ENCODE measurements at regions not wholly inside any gene's neighbourhood (a gene's known extent, or its start where the extent isn't known, plus 50 kb on each side); places are given as distances from the start of the nearest gene placed in this dataset.
A peak's percentile ranks its signal among the peaks of the same experiment; 100 is the strongest.

- Mint-ChIP-seq H3K27ac (no peak overlapping the region), H3K36me3 (no peaks in the 10 kb centered on the region), H3K27me3 (peaks cover 7% of the 10 kb centered on the region), H3K4me3 (no peak overlapping the region), H3K4me1 (ENCODE audit: low read depth) (peaks cover 51% of the 10 kb centered on the region), H3K9me3 (ENCODE audit: low read depth) (no peaks in the 10 kb centered on the region)
Observed at GRCh38 chr7:155999631-156000489, 187.6 kb upstream of the SHH start.

GRCh38 chr7:155998766-155999630, 186.7 kb upstream of the SHH start:
- H3K4me1 Mint-ChIP-seq (ENCODE audit: low read depth): peaks cover 60% of the 10 kb centered on the region
- H3K36me3 Mint-ChIP-seq: no peaks in the 10 kb centered on the region
- H3K9me3 Mint-ChIP-seq (ENCODE audit: low read depth): no peaks in the 10 kb centered on the region
- H3K27me3 Mint-ChIP-seq: peaks cover 7% of the 10 kb centered on the region
- H3K27ac Mint-ChIP-seq: no peak overlapping the region
- no peak overlapping the region for H3K4me3 Mint-ChIP-seq

GRCh38 chr7:155998328-155998691, 186.0 kb upstream of the SHH start:
- Mint-ChIP-seq H3K4me1 (ENCODE audit: low read depth) (peaks cover 65% of the 10 kb centered on the region), H3K27ac (peak overlapping the region; percentile 61), H3K27me3 (peaks cover 7% of the 10 kb centered on the region), H3K9me3 (ENCODE audit: low read depth) (no peaks in the 10 kb centered on the region), H3K4me3 (peak overlapping the region; percentile 75), H3K36me3 (no peaks in the 10 kb centered on the region)

GRCh38 chr7:155997431-155998327, 185.4 kb upstream of the SHH start:
- H3K4me1 Mint-ChIP-seq (ENCODE audit: low read depth): peaks cover 67% of the 10 kb centered on the region
- no peaks in the 10 kb centered on the region for H3K36me3 Mint-ChIP-seq
- peak overlapping the region; percentile 61 for H3K27ac Mint-ChIP-seq
- H3K27me3 Mint-ChIP-seq: peaks cover 7% of the 10 kb centered on the region
- H3K4me3 Mint-ChIP-seq: peak overlapping the region; percentile 75
- H3K9me3 Mint-ChIP-seq (ENCODE audit: low read depth): no peaks in the 10 kb centered on the region

- H3K9me3 Mint-ChIP-seq (ENCODE audit: low read depth): no peaks in the 10 kb centered on the region
- no peak overlapping the region for H3K27ac Mint-ChIP-seq
- peaks cover 7% of the 10 kb centered on the region for H3K27me3 Mint-ChIP-seq
- no peaks in the 10 kb centered on the region for H3K36me3 Mint-ChIP-seq
- H3K4me1 Mint-ChIP-seq (ENCODE audit: low read depth): peaks cover 67% of the 10 kb centered on the region
- peak overlapping the region; percentile 75 for H3K4me3 Mint-ChIP-seq
Observed at GRCh38 chr7:155996718-155997280, 184.5 kb upstream of the SHH start.

GRCh38 chr7:155995183-155995612, 182.9 kb upstream of the SHH start:
- Mint-ChIP-seq H3K9me3 (ENCODE audit: low read depth) (no peaks in the 10 kb centered on the region), H3K4me1 (ENCODE audit: low read depth) (peaks cover 64% of the 10 kb centered on the region), H3K27me3 (peaks cover 7% of the 10 kb centered on the region), H3K4me3 (peak overlapping the region; percentile 72), H3K27ac (no peak overlapping the region), H3K36me3 (no peaks in the 10 kb centered on the region)

GRCh38 chr7:155994279-155994811, 182.1 kb upstream of the SHH start:
- H3K27me3 Mint-ChIP-seq: peaks cover 7% of the 10 kb centered on the region
- peak overlapping the region; percentile 72 for H3K4me3 Mint-ChIP-seq
- peak overlapping the region; percentile 61 for H3K27ac Mint-ChIP-seq
- H3K9me3 Mint-ChIP-seq (ENCODE audit: low read depth): no peaks in the 10 kb centered on the region
- H3K36me3 Mint-ChIP-seq: no peaks in the 10 kb centered on the region
- H3K4me1 Mint-ChIP-seq (ENCODE audit: low read depth): peaks cover 64% of the 10 kb centered on the region

- H3K4me1 Mint-ChIP-seq (ENCODE audit: low read depth): peaks cover 67% of the 10 kb centered on the region
- no peak overlapping the region for H3K27ac Mint-ChIP-seq
- H3K36me3 Mint-ChIP-seq: no peaks in the 10 kb centered on the region
- H3K9me3 Mint-ChIP-seq (ENCODE audit: low read depth): no peaks in the 10 kb centered on the region
- no peak overlapping the region for H3K4me3 Mint-ChIP-seq
- H3K27me3 Mint-ChIP-seq: peaks cover 7% of the 10 kb centered on the region
Observed at GRCh38 chr7:155993420-155994278, 181.4 kb upstream of the SHH start.

GRCh38 chr7:155992974-155993373, 180.7 kb upstream of the SHH start:
- no peak overlapping the region for H3K4me3 Mint-ChIP-seq
- no peak overlapping the region for H3K27ac Mint-ChIP-seq
- H3K9me3 Mint-ChIP-seq (ENCODE audit: low read depth): no peaks in the 10 kb centered on the region
- peaks cover 65% of the 10 kb centered on the region for H3K4me1 Mint-ChIP-seq (ENCODE audit: low read depth)
- no peaks in the 10 kb centered on the region for H3K36me3 Mint-ChIP-seq
- H3K27me3 Mint-ChIP-seq: peaks cover 7% of the 10 kb centered on the region

- no peaks in the 10 kb centered on the region for H3K9me3 Mint-ChIP-seq (ENCODE audit: low read depth)
- no peak overlapping the region for H3K4me3 Mint-ChIP-seq
- peaks cover 7% of the 10 kb centered on the region for H3K27me3 Mint-ChIP-seq
- peaks cover 62% of the 10 kb centered on the region for H3K4me1 Mint-ChIP-seq (ENCODE audit: low read depth)
- no peak overlapping the region for H3K27ac Mint-ChIP-seq
- H3K36me3 Mint-ChIP-seq: no peaks in the 10 kb centered on the region
Observed at GRCh38 chr7:155992538-155992937, 180.3 kb upstream of the SHH start.

GRCh38 chr7:155992107-155992506, 179.8 kb upstream of the SHH start:
- Mint-ChIP-seq H3K4me1 (ENCODE audit: low read depth) (peaks cover 58% of the 10 kb centered on the region), H3K36me3 (no peaks in the 10 kb centered on the region), H3K4me3 (no peak overlapping the region), H3K27ac (no peak overlapping the region), H3K27me3 (peaks cover 5% of the 10 kb centered on the region), H3K9me3 (ENCODE audit: low read depth) (no peaks in the 10 kb centered on the region)

- Mint-ChIP-seq H3K27me3 (peaks cover 1% of the 10 kb centered on the region), H3K9me3 (ENCODE audit: low read depth) (no peaks in the 10 kb centered on the region), H3K4me1 (ENCODE audit: low read depth) (peaks cover 52% of the 10 kb centered on the region), H3K36me3 (no peaks in the 10 kb centered on the region), H3K4me3 (no peak overlapping the region), H3K27ac (no peak overlapping the region)
Observed at GRCh38 chr7:155991470-155991869, 179.2 kb upstream of the SHH start.

GRCh38 chr7:155988416-155988815, 176.2 kb upstream of the SHH start:
- no peaks in the 10 kb centered on the region for H3K9me3 Mint-ChIP-seq (ENCODE audit: low read depth)
- H3K4me1 Mint-ChIP-seq (ENCODE audit: low read depth): peaks cover 25% of the 10 kb centered on the region
- no peaks in the 10 kb centered on the region for H3K36me3 Mint-ChIP-seq
- no peaks in the 10 kb centered on the region for H3K27me3 Mint-ChIP-seq
- no peak overlapping the region for H3K27ac Mint-ChIP-seq
- no peak overlapping the region for H3K4me3 Mint-ChIP-seq
